Fibroblast of mammary gland (primary cell): ENCODE measurements at regions not wholly inside any gene's neighbourhood (a gene's known extent, or its start where the extent isn't known, plus 50 kb on each side); places are given as distances from the start of the nearest gene placed in this dataset.

Experiments used
- DNase-seq: peaks from one replicate; pipeline ENCODE4 v3.0.0-alpha.2; 2010; ENCODE audit warnings: low read depth
- H3K4me3 ChIP-seq: 2 replicates; pipeline ENCODE4 v1.5.1; 2011; ENCODE audit warnings: low read depth, mild to moderate bottlenecking, low read length, moderate library complexity; ENCODE audit not compliant: control insufficient read depth
- TF ChIP-seq, protein P1 (sequence below): conservative IDR thresholded peaks from 2 replicates; pipeline ENCODE4 v1.5.1; 2011; ENCODE audit warnings: low read depth, low read length, inconsistent platforms; ENCODE audit not compliant: control insufficient read depth, insufficient read depth

DNA sequence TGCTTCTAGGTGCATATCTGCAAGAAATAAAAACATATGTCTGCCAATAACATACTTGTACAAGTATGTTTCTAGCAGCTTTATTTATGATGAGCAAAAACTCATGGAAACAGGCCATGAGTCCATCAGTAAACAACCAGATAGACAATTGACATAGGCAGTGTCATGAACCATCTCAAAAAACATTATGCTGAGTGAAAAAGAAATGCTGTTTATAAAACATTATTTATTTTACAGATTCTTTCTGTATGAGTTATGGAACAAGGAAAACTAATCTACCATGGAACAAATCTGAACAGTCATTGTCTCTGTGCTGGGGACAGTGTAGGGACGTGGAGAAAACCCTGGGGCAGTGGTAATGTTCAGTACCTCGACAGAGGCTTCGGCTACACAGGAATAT is 283.9 kb downstream of the UQCRFS1 start:
- TF ChIP-seq, protein P1, sequence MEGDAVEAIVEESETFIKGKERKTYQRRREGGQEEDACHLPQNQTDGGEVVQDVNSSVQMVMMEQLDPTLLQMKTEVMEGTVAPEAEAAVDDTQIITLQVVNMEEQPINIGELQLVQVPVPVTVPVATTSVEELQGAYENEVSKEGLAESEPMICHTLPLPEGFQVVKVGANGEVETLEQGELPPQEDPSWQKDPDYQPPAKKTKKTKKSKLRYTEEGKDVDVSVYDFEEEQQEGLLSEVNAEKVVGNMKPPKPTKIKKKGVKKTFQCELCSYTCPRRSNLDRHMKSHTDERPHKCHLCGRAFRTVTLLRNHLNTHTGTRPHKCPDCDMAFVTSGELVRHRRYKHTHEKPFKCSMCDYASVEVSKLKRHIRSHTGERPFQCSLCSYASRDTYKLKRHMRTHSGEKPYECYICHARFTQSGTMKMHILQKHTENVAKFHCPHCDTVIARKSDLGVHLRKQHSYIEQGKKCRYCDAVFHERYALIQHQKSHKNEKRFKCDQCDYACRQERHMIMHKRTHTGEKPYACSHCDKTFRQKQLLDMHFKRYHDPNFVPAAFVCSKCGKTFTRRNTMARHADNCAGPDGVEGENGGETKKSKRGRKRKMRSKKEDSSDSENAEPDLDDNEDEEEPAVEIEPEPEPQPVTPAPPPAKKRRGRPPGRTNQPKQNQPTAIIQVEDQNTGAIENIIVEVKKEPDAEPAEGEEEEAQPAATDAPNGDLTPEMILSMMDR: no peak
- peak; percentile 3 for DNase-seq
- no peak overlapping the region for H3K4me3 ChIP-seq

DNA sequence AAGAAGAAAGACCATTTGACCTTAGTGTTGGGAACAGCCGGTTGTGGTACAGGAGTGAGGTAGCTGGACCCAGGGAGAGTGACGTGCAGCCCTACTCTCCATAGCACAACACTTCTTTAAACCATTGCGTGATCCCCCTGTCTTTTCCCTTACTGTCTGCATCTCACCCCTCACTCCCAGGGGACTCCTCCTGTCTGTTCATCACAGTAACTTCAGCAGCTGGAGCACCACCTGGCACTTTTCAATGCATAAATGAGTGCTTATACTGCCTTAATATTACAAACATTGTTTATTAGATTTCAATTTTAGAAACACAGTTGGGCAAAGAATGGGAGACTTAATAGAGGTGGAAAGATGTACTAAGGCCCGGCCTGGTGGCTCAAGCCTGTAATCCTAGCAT is 285.5 kb downstream of the UQCRFS1 start:
- TF ChIP-seq, protein P1: no peak
- DNase-seq: no peak
- H3K4me3 ChIP-seq: no peak overlapping the region

DNA sequence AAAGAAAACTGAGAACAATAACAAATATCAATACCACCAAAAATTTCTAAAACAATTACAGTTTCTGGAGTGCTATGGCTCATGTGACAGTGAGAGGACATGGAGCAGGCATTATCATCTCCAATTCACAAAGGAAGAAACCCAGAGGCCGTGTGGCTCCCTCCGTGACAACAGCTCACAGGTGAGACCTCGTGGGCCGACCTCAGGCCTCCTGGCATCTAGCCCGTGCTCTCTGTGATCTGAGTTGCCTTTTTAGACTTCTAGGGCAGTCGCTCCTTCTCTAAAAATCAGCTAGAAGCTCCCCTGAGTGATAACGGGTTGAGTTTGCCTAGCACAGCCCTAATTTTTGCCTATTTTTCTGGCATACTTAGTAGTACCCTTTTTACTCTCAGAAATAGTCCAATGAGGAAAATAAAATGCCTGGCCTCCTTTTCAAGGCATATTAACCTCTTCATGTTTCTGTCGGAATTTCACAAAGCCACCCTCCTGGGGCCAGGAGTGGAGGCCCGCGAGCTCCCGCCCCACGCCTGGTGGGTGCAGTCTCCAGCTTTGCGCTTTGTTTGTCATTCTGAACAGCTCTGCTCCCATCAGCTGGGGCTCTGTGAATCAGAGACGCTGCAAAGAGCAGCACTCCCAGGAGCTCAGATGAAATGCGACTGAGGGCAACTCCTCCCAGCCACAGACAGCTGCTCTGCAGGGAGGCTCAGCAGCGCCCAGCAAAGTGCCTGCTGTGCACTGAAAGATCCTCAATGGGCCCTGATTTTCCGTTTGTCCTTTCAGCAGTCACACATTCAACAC is 292.5 kb downstream of the UQCRFS1 start:
- TF ChIP-seq, protein P1: no peak
- H3K4me3 ChIP-seq: no peak overlapping the region
- DNase-seq: no peak

DNA sequence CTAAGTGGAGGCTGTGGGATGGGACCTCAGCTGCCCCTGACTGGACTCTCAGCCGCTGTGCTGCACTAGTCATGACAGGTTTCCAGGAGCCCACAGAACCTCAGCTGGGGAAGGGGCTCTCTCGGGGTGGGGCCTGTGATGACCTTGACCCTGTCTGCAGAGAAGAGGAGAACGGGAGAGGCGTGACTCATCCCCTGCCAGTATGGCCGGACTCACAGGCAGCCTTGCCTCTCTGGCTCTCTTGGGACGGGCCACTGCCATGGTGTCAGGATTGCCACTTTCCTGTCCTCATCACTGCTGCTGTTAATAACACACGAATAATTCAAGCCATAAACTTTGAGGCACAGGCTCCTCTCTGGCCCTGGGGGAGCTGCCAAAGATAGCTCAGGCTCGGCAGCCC is 295.3 kb downstream of the UQCRFS1 start:
- DNase-seq: no peak
- no peak overlapping the region for H3K4me3 ChIP-seq
- TF ChIP-seq, protein P1: no peak

DNA sequence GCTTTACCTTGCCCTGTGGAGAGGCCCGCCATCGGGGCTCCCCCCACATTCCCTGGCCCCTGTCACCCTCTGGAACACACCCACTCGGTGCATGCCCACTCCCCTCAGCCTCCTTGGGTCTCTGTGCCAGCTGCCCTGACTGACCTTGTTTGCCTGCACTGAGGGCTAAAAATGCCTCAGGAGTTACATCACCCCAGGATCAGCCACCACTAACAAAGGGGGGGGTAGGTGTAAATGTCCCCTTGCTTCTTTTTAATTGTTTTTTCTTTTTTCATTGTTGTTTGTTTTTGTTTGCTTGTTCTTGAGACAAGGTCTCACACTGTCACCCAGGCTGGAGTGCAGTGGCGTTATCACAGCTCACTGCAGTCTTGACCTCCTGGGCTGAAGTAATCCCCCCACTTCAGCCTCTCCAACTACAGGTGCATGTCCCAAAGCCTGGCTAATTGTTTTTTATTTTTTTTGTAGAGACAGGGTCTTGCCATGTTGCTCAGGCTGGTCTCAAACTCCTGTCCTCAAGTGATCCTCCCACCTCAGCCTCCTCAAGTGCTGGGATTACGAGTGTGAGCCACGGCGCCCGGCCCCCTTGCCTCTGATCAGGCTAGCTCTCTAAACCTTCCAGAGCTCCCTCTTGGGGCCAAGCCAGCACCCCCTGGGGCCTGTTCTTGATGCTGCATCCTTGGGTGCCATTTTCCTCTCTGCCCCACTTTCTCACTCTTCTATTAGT is 297.1 kb downstream of the UQCRFS1 start:
- TF ChIP-seq, protein P1: no peak
- H3K4me3 ChIP-seq: no peak overlapping the region
- no peak for DNase-seq

DNA sequence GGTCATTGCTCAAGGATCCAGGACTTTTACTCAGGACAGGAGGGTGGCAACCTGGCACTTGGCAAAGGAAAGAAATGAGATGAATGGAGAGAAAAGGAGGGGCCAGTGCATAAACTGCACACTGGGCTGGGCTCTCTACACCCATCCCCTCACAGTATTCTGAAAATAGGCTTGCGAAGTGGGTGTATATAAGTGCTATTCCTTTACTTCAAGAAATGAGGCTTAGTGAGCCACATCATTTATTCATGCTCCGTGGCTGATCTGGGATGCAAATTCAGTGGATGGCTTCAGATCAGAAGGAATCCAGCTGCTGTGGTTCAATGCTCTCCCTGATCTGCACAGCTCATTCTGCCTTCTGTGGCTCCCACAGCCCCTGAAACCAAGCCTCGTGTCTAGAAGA is 297.7 kb downstream of the UQCRFS1 start:
- no peak for DNase-seq
- TF ChIP-seq, protein P1: no peak

More for the DNA sequence above, 297.7 kb downstream of the UQCRFS1 start:
- H3K4me3 ChIP-seq: no peak overlapping the region
